ENCODE measurements at regions not wholly inside any gene's neighbourhood (a gene's known extent, or its start where the extent isn't known, plus 50 kb on each side); places are given as distances from the start of the nearest gene placed in this dataset.

DNA sequence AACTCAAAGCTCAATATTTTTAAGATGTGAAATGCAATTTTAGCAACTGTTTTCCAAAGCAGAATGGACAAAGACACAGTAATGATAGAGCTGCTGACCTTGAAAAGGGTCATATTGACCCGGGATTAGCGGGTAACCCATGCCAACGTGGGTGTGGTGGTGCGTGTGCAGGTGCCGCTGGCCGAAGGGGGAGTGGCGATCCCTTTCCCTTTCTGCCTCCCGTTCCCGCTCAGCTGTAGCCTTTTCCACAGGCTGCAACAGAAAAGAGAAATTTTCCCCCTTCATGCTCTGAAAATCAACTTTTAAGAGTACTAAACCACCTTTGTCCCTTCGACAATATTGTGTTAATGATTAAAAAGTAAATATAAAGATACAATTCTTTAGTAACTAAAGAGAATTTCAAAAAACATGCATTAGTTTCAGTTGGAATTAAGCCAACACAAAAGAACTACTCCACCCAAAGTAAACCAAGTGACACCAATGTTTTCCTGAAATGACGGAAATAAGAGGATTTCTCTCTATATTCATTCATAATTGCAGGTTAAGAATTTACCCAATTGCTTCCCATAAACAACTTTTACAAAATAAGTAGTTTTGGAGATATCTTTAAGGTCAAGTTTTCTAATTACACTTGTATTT lies 105.2 kb downstream of the ZNF608 start (continued):
- TF ChIP-seq, protein P1, sequence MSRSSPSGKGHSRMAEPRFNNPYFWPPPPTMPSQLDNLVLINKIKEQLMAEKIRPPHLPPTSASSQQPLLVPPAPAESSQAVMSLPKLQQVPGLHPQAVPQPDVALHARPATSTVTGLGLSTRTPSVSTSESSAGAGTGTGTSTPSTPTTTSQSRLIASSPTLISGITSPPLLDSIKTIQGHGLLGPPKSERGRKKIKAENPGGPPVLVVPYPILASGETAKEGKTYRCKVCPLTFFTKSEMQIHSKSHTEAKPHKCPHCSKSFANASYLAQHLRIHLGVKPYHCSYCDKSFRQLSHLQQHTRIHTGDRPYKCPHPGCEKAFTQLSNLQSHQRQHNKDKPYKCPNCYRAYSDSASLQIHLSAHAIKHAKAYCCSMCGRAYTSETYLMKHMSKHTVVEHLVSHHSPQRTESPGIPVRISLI (tag by site-specific recombination; IDR thresholded peaks at IDR 0.05) = no peak
- TF ChIP-seq HOXA7 (CRISPR knock-in tag; IDR thresholded peaks at IDR 0.05; ENCODE audit: borderline replicate concordance) = no peak
- TF ChIP-seq, protein P2, sequence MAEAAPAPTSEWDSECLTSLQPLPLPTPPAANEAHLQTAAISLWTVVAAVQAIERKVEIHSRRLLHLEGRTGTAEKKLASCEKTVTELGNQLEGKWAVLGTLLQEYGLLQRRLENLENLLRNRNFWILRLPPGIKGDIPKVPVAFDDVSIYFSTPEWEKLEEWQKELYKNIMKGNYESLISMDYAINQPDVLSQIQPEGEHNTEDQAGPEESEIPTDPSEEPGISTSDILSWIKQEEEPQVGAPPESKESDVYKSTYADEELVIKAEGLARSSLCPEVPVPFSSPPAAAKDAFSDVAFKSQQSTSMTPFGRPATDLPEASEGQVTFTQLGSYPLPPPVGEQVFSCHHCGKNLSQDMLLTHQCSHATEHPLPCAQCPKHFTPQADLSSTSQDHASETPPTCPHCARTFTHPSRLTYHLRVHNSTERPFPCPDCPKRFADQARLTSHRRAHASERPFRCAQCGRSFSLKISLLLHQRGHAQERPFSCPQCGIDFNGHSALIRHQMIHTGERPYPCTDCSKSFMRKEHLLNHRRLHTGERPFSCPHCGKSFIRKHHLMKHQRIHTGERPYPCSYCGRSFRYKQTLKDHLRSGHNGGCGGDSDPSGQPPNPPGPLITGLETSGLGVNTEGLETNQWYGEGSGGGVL (tag by site-specific recombination; IDR thresholded peaks at IDR 0.05) = no peak
- no peak for TF ChIP-seq ZNF2 (tag by site-specific recombination; IDR thresholded peaks at IDR 0.05)
- no peak for TF ChIP-seq ZFP3 (tag by site-specific recombination; IDR thresholded peaks at IDR 0.05; ENCODE audit: low read depth)

DNA sequence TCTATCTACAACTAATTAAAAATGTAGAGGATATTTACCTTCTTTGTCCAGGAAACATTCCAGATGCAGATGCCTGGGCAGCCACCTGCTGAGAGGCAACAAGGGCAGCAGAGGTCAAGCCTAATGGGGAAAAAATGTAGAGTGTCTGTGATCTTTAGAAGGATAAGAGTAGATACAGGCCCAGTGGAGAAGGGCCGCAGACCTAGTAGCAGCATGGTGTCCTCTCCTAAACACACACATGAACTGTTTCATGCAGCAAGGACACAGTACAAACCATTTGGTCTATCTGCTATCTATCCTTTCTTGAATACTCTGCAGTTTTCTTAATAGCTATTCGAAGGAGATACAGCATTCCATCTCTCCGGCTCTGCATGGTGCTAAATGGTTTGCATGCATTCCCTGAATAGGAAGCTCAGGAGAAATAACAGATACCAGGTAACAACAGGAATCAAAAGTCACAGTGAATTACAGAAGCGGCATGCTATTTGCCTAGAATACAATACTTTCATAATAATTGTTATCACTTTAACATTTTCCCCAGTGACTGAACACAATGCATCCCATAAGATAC lies 107.3 kb downstream of the ZNF608 start:
- H3K4me1 ChIP-seq (ENCODE audit: control insufficient read depth, insufficient read depth, low read length) = peaks cover 23% of the 10 kb centered on the region
- no peaks in the 10 kb centered on the region for H3K9me3 ChIP-seq (ENCODE audit: control insufficient read depth, insufficient read depth, low read depth, low read length)
- TF ChIP-seq ZBTB20 (tag by site-specific recombination; IDR thresholded peaks at IDR 0.05) (peak; percentile 56; the same call in 1 of the 2 replicates), ZNF112 (tag by site-specific recombination; IDR thresholded peaks at IDR 0.05) (no peak)
- ChIA-PET CTCF (interaction anchor here (1.1 kb wide), 1 partner anchor 9 kb away, joined by 3 read pairs; no protein-coding TSS in a partner anchor), POLR2A (interaction anchor here (0.8 to 1.6 kb wide), 2 partner anchors 10 to 107 kb away, joined by 3 to 8 read pairs; partner anchors contain the start of gene ZNF608)
- H3K4me3 ChIP-seq (ENCODE audit: low read depth, low read length) = no peak overlapping the region
- H3K36me3 ChIP-seq (ENCODE audit: control insufficient read depth in 2 of 2, insufficient read depth in 1 of 2, low read length in 2 of 2) = peaks cover 8 to 29% of the 10 kb centered on the region in 2 experiments; a peak in 2 of 3 replicates
- H3K27ac ChIP-seq (ENCODE audit: extremely low read depth, low read depth, low read length) = peak overlapping the region; percentile 27; the same call in 1 of the 2 replicates

DNA sequence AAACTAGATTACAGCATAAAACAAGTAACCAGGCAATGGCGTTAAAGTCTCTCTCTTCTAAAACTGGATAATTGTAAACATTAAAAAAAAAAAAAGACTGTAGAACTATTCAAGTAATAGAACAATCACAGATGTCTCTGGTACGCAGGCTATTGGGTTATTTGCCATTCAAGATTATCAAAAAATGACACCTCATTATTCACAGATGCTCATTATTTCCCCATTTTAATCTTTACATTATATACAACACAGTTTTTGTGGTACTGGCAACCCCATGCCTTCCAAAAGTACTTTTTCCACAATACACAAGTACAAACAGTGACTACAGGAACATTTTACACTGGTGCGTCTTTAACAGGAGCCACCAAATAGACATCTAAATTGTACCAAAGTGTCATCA lies 109.4 kb downstream of the ZNF608 start:
- H3K4me3 ChIP-seq (ENCODE audit: low read depth, low read length) = no peak overlapping the region
- no peak overlapping the region for H3K27ac ChIP-seq (ENCODE audit: extremely low read depth, low read depth, low read length)
- TF ChIP-seq ZNF555 (tag by site-specific recombination; conservative IDR thresholded peaks at IDR 0.05) = no peak
- TF ChIP-seq ZNF140 (tag by site-specific recombination; IDR thresholded peaks at IDR 0.05) = no peak
- no peak for TF ChIP-seq REPIN1 (tag by site-specific recombination; IDR thresholded peaks at IDR 0.05; ENCODE audit: low read depth)
- TF ChIP-seq, protein P3, sequence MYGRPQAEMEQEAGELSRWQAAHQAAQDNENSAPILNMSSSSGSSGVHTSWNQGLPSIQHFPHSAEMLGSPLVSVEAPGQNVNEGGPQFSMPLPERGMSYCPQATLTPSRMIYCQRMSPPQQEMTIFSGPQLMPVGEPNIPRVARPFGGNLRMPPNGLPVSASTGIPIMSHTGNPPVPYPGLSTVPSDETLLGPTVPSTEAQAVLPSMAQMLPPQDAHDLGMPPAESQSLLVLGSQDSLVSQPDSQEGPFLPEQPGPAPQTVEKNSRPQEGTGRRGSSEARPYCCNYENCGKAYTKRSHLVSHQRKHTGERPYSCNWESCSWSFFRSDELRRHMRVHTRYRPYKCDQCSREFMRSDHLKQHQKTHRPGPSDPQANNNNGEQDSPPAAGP (tag by site-specific recombination; IDR thresholded peaks at IDR 0.05) = no peak
- TF ChIP-seq, protein P4, sequence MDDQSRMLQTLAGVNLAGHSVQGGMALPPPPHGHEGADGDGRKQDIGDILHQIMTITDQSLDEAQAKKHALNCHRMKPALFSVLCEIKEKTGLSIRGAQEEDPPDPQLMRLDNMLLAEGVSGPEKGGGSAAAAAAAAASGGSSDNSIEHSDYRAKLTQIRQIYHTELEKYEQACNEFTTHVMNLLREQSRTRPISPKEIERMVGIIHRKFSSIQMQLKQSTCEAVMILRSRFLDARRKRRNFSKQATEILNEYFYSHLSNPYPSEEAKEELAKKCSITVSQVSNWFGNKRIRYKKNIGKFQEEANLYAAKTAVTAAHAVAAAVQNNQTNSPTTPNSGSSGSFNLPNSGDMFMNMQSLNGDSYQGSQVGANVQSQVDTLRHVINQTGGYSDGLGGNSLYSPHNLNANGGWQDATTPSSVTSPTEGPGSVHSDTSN (CRISPR knock-in tag; IDR thresholded peaks at IDR 0.05) = no peak
- TF ChIP-seq ZNF394 (tag by site-specific recombination; IDR thresholded peaks at IDR 0.05; ENCODE audit: borderline replicate concordance) = no peak
- TF ChIP-seq ZNF660 (tag by site-specific recombination; IDR thresholded peaks at IDR 0.05) = no peak
- TF ChIP-seq MEIS1 (CRISPR knock-in tag; IDR thresholded peaks at IDR 0.05; ENCODE audit: borderline replicate concordance) = no peak
- TF ChIP-seq ZNF248 (tag by site-specific recombination; IDR thresholded peaks at IDR 0.05) = no peak
- TF ChIP-seq ZNF121 (tag by site-specific recombination; IDR thresholded peaks at IDR 0.05) = no peak
- TF ChIP-seq, protein P5, sequence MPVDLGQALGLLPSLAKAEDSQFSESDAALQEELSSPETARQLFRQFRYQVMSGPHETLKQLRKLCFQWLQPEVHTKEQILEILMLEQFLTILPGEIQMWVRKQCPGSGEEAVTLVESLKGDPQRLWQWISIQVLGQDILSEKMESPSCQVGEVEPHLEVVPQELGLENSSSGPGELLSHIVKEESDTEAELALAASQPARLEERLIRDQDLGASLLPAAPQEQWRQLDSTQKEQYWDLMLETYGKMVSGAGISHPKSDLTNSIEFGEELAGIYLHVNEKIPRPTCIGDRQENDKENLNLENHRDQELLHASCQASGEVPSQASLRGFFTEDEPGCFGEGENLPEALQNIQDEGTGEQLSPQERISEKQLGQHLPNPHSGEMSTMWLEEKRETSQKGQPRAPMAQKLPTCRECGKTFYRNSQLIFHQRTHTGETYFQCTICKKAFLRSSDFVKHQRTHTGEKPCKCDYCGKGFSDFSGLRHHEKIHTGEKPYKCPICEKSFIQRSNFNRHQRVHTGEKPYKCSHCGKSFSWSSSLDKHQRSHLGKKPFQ (tag by site-specific recombination; IDR thresholded peaks at IDR 0.05) = no peak
- no peak for TF ChIP-seq HOXC10 (CRISPR knock-in tag; IDR thresholded peaks at IDR 0.05)
- CTCF ChIA-PET = no interaction called here
- peaks cover 4 to 22% of the 10 kb centered on the region in 2 experiments; a peak in 2 of 3 replicates for H3K36me3 ChIP-seq (ENCODE audit: control insufficient read depth in 2 of 2, insufficient read depth in 1 of 2, low read length in 2 of 2)
- POLR2A ChIA-PET = no interaction called here
- peaks cover 32% of the 10 kb centered on the region for H3K4me1 ChIP-seq (ENCODE audit: control insufficient read depth, insufficient read depth, low read length)
- no peaks in the 10 kb centered on the region for H3K9me3 ChIP-seq (ENCODE audit: control insufficient read depth, insufficient read depth, low read depth, low read length)

Data from HEK293 (cell line).